WTC11 (cell line): ENCODE measurements at regions not wholly inside any gene's neighbourhood (a gene's known extent, or its start where the extent isn't known, plus 50 kb on each side); places are given as distances from the start of the nearest gene placed in this dataset.
A peak's percentile ranks its signal among the peaks of the same experiment; 100 is the strongest.

Experiments
- ATAC-seq: fragments of 200-7000 bp; cut with Tn5 transposase; 2 replicates; pipeline ENCODE4 v1.10.0; 2021; ENCODE audit warnings: mild to moderate bottlenecking, moderate library complexity
- CTCF ChIA-PET: fragments of 300-600 bp; sonication (Branson Sonifier 250); formaldehyde crosslinking; loops from one replicate; lab custom pipeline; 2021; ENCODE audit warnings: antibody characterized with exemption; lab: Charles Lee
- POLR2A ChIA-PET: fragments of 350-600 bp; sonication (Branson Sonifier 250); formaldehyde crosslinking; loops from one replicate; lab custom pipeline; 2021; ENCODE audit warnings: antibody characterized with exemption; lab: Charles Lee
- DNase-seq: peaks from one replicate; pipeline ENCODE4 v3.0.0; 2021; ENCODE audit warnings: low spot score
- H3K27ac Mint-ChIP-seq: 2 replicates; pipeline ENCODE4 v1.8.0; 2021; ENCODE audit warnings: mixed read lengths
- H3K27me3 Mint-ChIP-seq: 2 replicates; pipeline ENCODE4 v1.8.0; 2021; ENCODE audit warnings: low read depth, mild to moderate bottlenecking, moderate library complexity, mixed read lengths
- H3K36me3 Mint-ChIP-seq: 2 replicates; pipeline ENCODE4 v1.8.0; 2021; ENCODE audit warnings: mixed read lengths
- H3K4me1 Mint-ChIP-seq: 2 replicates; pipeline ENCODE4 v1.8.0; 2022; ENCODE audit warnings: mixed read lengths
- H3K4me3 Mint-ChIP-seq: 2 replicates; pipeline ENCODE4 v1.8.0; 2021; ENCODE audit warnings: mild to moderate bottlenecking, moderate library complexity, mixed read lengths
- H3K9me3 Mint-ChIP-seq: 2 replicates; pipeline ENCODE4 v1.8.0; 2021; ENCODE audit warnings: mixed read lengths
- ATF1 ChIP-seq: sonication (generic); formaldehyde crosslinking; IDR thresholded peaks from 2 replicates; pipeline ENCODE4 v1.8.1; 2023; ENCODE audit warnings: mild to moderate bottlenecking, moderate library complexity, missing genetic modification reagents
- ESRRA ChIP-seq: sonication (generic); formaldehyde crosslinking; IDR thresholded peaks from 2 replicates; pipeline ENCODE4 v1.8.1; 2022; ENCODE audit warnings: mild to moderate bottlenecking, missing genetic modification reagents, borderline replicate concordance
- ETV6 ChIP-seq: sonication (generic); formaldehyde crosslinking; IDR thresholded peaks from 2 replicates; pipeline ENCODE4 v1.8.1; 2022; ENCODE audit warnings: mild to moderate bottlenecking, missing genetic modification reagents
- FOXP1 ChIP-seq: sonication (generic); formaldehyde crosslinking; IDR thresholded peaks from 2 replicates; pipeline ENCODE4 v1.8.0; 2022; ENCODE audit warnings: missing genetic modification reagents, mild to moderate bottlenecking, moderate library complexity, borderline replicate concordance
- GABPB1 ChIP-seq: sonication (generic); formaldehyde crosslinking; IDR thresholded peaks from 2 replicates; pipeline ENCODE4 v1.8.1; 2023; ENCODE audit warnings: mild to moderate bottlenecking, missing genetic modification reagents
- GRHL2 ChIP-seq: fragments of 250-450 bp; sonication (Bioruptor Pico); IDR thresholded peaks from 2 replicates; pipeline ENCODE4 v1.8.0; 2022; ENCODE audit warnings: mild to moderate bottlenecking, moderate library complexity; ENCODE audit not compliant: insufficient replicate concordance, severe bottlenecking
- HMGXB4 ChIP-seq: sonication (generic); formaldehyde crosslinking; IDR thresholded peaks from 2 replicates; pipeline ENCODE4 v1.8.1; 2023; ENCODE audit warnings: mild to moderate bottlenecking, moderate library complexity, missing genetic modification reagents
- JAZF1 ChIP-seq: fragments of 250-450 bp; sonication (Bioruptor Pico); IDR thresholded peaks from 2 replicates; pipeline ENCODE4 v1.9.0; 2021; ENCODE audit warnings: moderate library complexity, mild to moderate bottlenecking, inconsistent platforms
- MAX ChIP-seq: sonication (generic); formaldehyde crosslinking; IDR thresholded peaks from 2 replicates; pipeline ENCODE4 v1.8.0; 2022; ENCODE audit warnings: mild to moderate bottlenecking, missing genetic modification reagents
- MYBL2 ChIP-seq: sonication (generic); formaldehyde crosslinking; IDR thresholded peaks from 2 replicates; pipeline ENCODE4 v1.8.1; 2023; ENCODE audit warnings: mild to moderate bottlenecking, moderate library complexity, missing genetic modification reagents
- NR1H2 ChIP-seq: sonication (generic); formaldehyde crosslinking; IDR thresholded peaks from 2 replicates; pipeline ENCODE4 v1.9.0; 2021; ENCODE audit warnings: mild to moderate bottlenecking, moderate library complexity, missing genetic modification reagents
- OVOL2 ChIP-seq: fragments of 250-450 bp; sonication (Bioruptor Pico); IDR thresholded peaks from 2 replicates; pipeline ENCODE4 v1.9.0; 2021; ENCODE audit warnings: mild to moderate bottlenecking, borderline replicate concordance
- PRRX2 ChIP-seq: fragments of 250-450 bp; sonication (Bioruptor Pico); IDR thresholded peaks from 2 replicates; pipeline ENCODE4 v1.8.0; 2021; ENCODE audit warnings: mild to moderate bottlenecking
- SMAD4 ChIP-seq: sonication (generic); formaldehyde crosslinking; IDR thresholded peaks from 2 replicates; pipeline ENCODE4 v1.8.0; 2022; ENCODE audit warnings: mild to moderate bottlenecking, missing genetic modification reagents
- USF2 ChIP-seq: sonication (generic); formaldehyde crosslinking; IDR thresholded peaks from 2 replicates; pipeline ENCODE4 v1.8.1; 2023; ENCODE audit warnings: mild to moderate bottlenecking, missing genetic modification reagents, moderate library complexity
- ZBTB43 ChIP-seq: sonication (generic); formaldehyde crosslinking; IDR thresholded peaks from 2 replicates; pipeline ENCODE4 v1.8.1; 2023; ENCODE audit warnings: mild to moderate bottlenecking, missing genetic modification reagents
- ZNF232 ChIP-seq: sonication (generic); formaldehyde crosslinking; IDR thresholded peaks from 2 replicates; pipeline ENCODE4 v1.8.0; 2022; ENCODE audit warnings: mild to moderate bottlenecking, missing genetic modification reagents
- ZNF263 ChIP-seq: sonication (generic); formaldehyde crosslinking; IDR thresholded peaks from 2 replicates; pipeline ENCODE4 v1.8.1; 2022; ENCODE audit warnings: low read depth, mild to moderate bottlenecking, moderate library complexity, missing genetic modification reagents
- TF ChIP-seq, protein P1 (sequence below): fragments of 250-450 bp; sonication (Bioruptor Pico); IDR thresholded peaks from 2 replicates; pipeline ENCODE4 v2.1.2; 2022; ENCODE audit warnings: mild to moderate bottlenecking, moderate library complexity
- TF ChIP-seq, protein P2 (sequence below): sonication (generic); formaldehyde crosslinking; IDR thresholded peaks from 2 replicates; pipeline ENCODE4 v1.8.0; 2023; ENCODE audit warnings: missing genetic modification reagents

- no peak for TF ChIP-seq HMGXB4 (CRISPR knock-in tag)
- no peak for TF ChIP-seq ZBTB43 (CRISPR knock-in tag)
- TF ChIP-seq, protein P1, sequence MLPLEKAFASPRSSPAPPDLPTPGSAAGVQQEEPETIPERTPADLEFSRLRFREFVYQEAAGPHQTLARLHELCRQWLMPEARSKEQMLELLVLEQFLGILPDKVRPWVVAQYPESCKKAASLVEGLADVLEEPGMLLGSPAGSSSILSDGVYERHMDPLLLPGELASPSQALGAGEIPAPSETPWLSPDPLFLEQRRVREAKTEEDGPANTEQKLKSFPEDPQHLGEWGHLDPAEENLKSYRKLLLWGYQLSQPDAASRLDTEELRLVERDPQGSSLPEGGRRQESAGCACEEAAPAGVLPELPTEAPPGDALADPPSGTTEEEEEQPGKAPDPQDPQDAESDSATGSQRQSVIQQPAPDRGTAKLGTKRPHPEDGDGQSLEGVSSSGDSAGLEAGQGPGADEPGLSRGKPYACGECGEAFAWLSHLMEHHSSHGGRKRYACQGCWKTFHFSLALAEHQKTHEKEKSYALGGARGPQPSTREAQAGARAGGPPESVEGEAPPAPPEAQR = no peak
- no peak for TF ChIP-seq USF2 (CRISPR knock-in tag)
- TF ChIP-seq MAX = no peak
- no peak for TF ChIP-seq NR1H2 (CRISPR knock-in tag)
- TF ChIP-seq ZNF263 (CRISPR knock-in tag) = no peak
- no peak for TF ChIP-seq ATF1 (CRISPR knock-in tag)
- no peak for TF ChIP-seq GABPB1 (CRISPR knock-in tag)
Measured at GRCh38 chr2:43168016-43168369, 58.4 kb downstream of the ZFP36L2 start (continued).

DNA sequence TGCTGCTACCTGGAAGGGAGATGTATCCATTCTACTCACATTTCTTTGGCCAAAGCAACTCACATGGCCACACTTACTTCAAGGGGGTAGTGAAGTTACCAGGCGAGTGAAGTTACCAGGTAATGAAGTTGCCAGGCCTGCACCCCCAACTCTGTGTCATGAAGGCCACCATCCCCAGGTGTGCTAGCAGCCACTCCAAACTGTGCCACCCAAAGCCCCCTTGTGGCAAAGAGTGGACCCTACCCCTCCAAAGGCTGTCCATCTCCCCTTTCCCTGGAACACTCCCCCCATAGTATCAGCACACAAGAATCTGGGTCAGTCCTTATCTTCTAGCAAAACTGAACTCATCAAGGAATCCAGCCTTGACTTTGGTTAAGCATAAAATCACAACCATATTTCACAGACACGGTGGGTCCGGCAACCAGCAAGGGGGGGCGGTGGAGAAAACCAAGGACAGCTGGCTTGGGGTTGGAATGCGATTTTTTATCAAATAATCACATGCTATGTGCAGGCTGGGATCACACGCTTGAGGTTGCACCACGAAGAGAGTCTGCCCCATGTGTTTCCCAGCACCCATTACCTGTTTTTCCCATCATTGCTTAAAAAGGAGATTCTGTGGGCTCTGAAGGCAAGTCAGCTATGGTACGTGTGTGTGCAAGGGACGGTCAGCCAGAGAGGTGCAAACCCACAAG lies 60.9 kb downstream of the ZFP36L2 start:
- no peaks in the 10 kb centered on the region for H3K36me3 Mint-ChIP-seq
- H3K4me1 Mint-ChIP-seq = peaks cover 19% of the 10 kb centered on the region
- TF ChIP-seq GRHL2 (CRISPR knock-in tag) (no peak), ETV6 (CRISPR knock-in tag) (no peak), PRRX2 (CRISPR knock-in tag) (no peak), MYBL2 (CRISPR knock-in tag) (no peak), SMAD4 (CRISPR knock-in tag) (no peak), JAZF1 (CRISPR knock-in tag) (no peak), ESRRA (CRISPR knock-in tag) (no peak), OVOL2 (no peak), ZNF232 (CRISPR knock-in tag) (no peak), FOXP1 (CRISPR knock-in tag) (no peak)
- TF ChIP-seq, protein P2, sequence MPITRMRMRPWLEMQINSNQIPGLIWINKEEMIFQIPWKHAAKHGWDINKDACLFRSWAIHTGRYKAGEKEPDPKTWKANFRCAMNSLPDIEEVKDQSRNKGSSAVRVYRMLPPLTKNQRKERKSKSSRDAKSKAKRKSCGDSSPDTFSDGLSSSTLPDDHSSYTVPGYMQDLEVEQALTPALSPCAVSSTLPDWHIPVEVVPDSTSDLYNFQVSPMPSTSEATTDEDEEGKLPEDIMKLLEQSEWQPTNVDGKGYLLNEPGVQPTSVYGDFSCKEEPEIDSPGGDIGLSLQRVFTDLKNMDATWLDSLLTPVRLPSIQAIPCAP = no peak
- H3K27ac Mint-ChIP-seq = no peak overlapping the region
- H3K27me3 Mint-ChIP-seq = no peaks in the 10 kb centered on the region
- ChIA-PET POLR2A (no interaction called here), CTCF (interaction anchor here (0.5 to 2.0 kb wide), 6 partner anchors 14 to 142 kb away, joined by 3 to 9 read pairs (median 4); partner anchors contain the start of gene ZFP36L2)
- H3K4me3 Mint-ChIP-seq = no peak overlapping the region
- ATAC-seq (peak; percentile 69), DNase-seq (peak; percentile 55)
- H3K9me3 Mint-ChIP-seq = no peaks in the 10 kb centered on the region
